ENCODE measurements at regions not wholly inside any gene's neighbourhood (a gene's known extent, or its start where the extent isn't known, plus 50 kb on each side); places are given as distances from the start of the nearest gene placed in this dataset.

GRCh38 chr7:1321411-1322239, 89.0 kb downstream of the UNCX start:
- DNase-seq (ENCODE audit: low read depth): no peak
- H3K4me3 ChIP-seq (ENCODE audit: low read length): no peak overlapping the region
- TF ChIP-seq CTCF (conservative IDR thresholded peaks at IDR 0.05; ENCODE audit: low read depth, low read length): no peak

GRCh38 chr7:1322240-1323110, 89.8 kb downstream of the UNCX start:
- H3K4me3 ChIP-seq (ENCODE audit: low read length): no peak overlapping the region
- DNase-seq (ENCODE audit: low read depth): no peak
- no peak for TF ChIP-seq CTCF (conservative IDR thresholded peaks at IDR 0.05; ENCODE audit: low read depth, low read length)

- DNase-seq (ENCODE audit: low read depth): no peak
- no peak overlapping the region for H3K4me3 ChIP-seq (ENCODE audit: low read length)
- TF ChIP-seq CTCF (conservative IDR thresholded peaks at IDR 0.05; ENCODE audit: low read depth, low read length): no peak
Observed at GRCh38 chr7:1323178-1324027, 90.7 kb downstream of the UNCX start.

GRCh38 chr7:1324028-1324900, 91.6 kb downstream of the UNCX start:
- H3K4me3 ChIP-seq (ENCODE audit: low read length): no peak overlapping the region
- no peak for TF ChIP-seq CTCF (conservative IDR thresholded peaks at IDR 0.05; ENCODE audit: low read depth, low read length)
- no peak for DNase-seq (ENCODE audit: low read depth)

- no peak overlapping the region for H3K4me3 ChIP-seq (ENCODE audit: low read length)
- TF ChIP-seq CTCF (conservative IDR thresholded peaks at IDR 0.05; ENCODE audit: low read depth, low read length): no peak
- DNase-seq (ENCODE audit: low read depth): no peak
Observed at GRCh38 chr7:1325246-1325645, 92.6 kb downstream of the UNCX start.
